LoVo (cell line): ENCODE measurements at regions not wholly inside any gene's neighbourhood (a gene's known extent, or its start where the extent isn't known, plus 50 kb on each side); places are given as distances from the start of the nearest gene placed in this dataset.
"Not testable (repeated sequence)": the region's sequence is repeated elsewhere in the genome, so short reads cannot be mapped to it uniquely, and the experiment has no call there.

ENCODE experiments used
- DNase-seq: peaks from one replicate; pipeline ENCODE4 v3.0.0-alpha.2; 2016; ENCODE audit warnings: low spot score

GRCh38 chr12:75760573-75761294, 249.3 kb upstream of the KRR1 start:
- DNase-seq: no peak

- peak; percentile 65 for DNase-seq
These were observed 248.6 kb upstream of the KRR1 start for GRCh38 chr12:75759842-75760572.

GRCh38 chr12:75759196-75759595, 247.8 kb upstream of the KRR1 start:
- no peak for DNase-seq

GRCh38 chr12:75756771-75757170, 245.4 kb upstream of the KRR1 start:
- DNase-seq: no peak

- no peak for DNase-seq
These were observed 244.7 kb upstream of the KRR1 start for GRCh38 chr12:75756111-75756510.

GRCh38 chr12:75754698-75755097, 243.3 kb upstream of the KRR1 start:
- DNase-seq: no peak

GRCh38 chr12:75754141-75754540, 242.7 kb upstream of the KRR1 start:
- no peak for DNase-seq

GRCh38 chr12:75751769-75752471, 240.5 kb upstream of the KRR1 start:
- DNase-seq: no peak

GRCh38 chr12:75750716-75751306, 239.4 kb upstream of the KRR1 start:
- DNase-seq: no peak

GRCh38 chr12:75748990-75749389, 237.6 kb upstream of the KRR1 start:
- not testable (repeated sequence) for DNase-seq

GRCh38 chr12:75748136-75748535, 236.7 kb upstream of the KRR1 start:
- no peak for DNase-seq

- no peak for DNase-seq
These were observed 236.2 kb upstream of the KRR1 start for GRCh38 chr12:75747572-75748021.

- DNase-seq: no peak
These were observed 235.2 kb upstream of the KRR1 start for GRCh38 chr12:75746621-75747020.

- no peak for DNase-seq
These were observed 233.3 kb upstream of the KRR1 start for GRCh38 chr12:75744607-75745256.

- no peak for DNase-seq
These were observed 231.6 kb upstream of the KRR1 start for GRCh38 chr12:75742961-75743360.

- DNase-seq: no peak
These were observed 230.6 kb upstream of the KRR1 start for GRCh38 chr12:75742048-75742447.

GRCh38 chr12:75739912-75740311, 228.5 kb upstream of the KRR1 start:
- no peak for DNase-seq

GRCh38 chr12:75739098-75739497, 227.7 kb upstream of the KRR1 start:
- not testable (repeated sequence) for DNase-seq

GRCh38 chr12:75738486-75738885, 227.1 kb upstream of the KRR1 start:
- no peak for DNase-seq

GRCh38 chr12:75735853-75736252, 224.4 kb upstream of the KRR1 start:
- DNase-seq: no peak

GRCh38 chr12:75728826-75729225, 217.4 kb upstream of the KRR1 start:
- no peak for DNase-seq

GRCh38 chr12:75727577-75727976, 216.2 kb upstream of the KRR1 start:
- DNase-seq: peak; percentile 62
